Motor neuron (in vitro differentiated cells): ENCODE measurements at regions not wholly inside any gene's neighbourhood (a gene's known extent, or its start where the extent isn't known, plus 50 kb on each side); places are given as distances from the start of the nearest gene placed in this dataset.

Experiments used
- ATAC-seq, 8 experiments: fragments of 200-7000 bp; cut with Tn5 transposase; replicated peaks in 6 of 8; 2 replicates each; pipeline ENCODE4 v1.8.0; 2021; ENCODE audit warnings: mild to moderate bottlenecking in 8 of 8, moderate library complexity in 8 of 8
- H3K27ac ChIP-seq, 2 donors: fragments of 250-450 bp; sonication (Bioruptor Pico); 2 replicates each; pipeline ENCODE4 v1.9.0; 2021; ENCODE audit warnings: antibody characterized with exemption in 2 of 2, mild to moderate bottlenecking in 2 of 2, moderate library complexity in 1 of 2
- H3K4me1 ChIP-seq, 2 donors: fragments of 250-450 bp; sonication (Bioruptor Pico); replicated peaks in 1 of 2; 2 replicates each; pipeline ENCODE4 v1.6.1; 2021; ENCODE audit warnings: antibody characterized with exemption in 2 of 2, mild to moderate bottlenecking in 2 of 2, moderate library complexity in 1 of 2
- H3K4me3 ChIP-seq, 5 donors: fragments of 250-450 bp; sonication (Bioruptor Pico); 2 replicates each; pipeline ENCODE4 v1.9.0; 2021; ENCODE audit warnings: antibody characterized with exemption in 5 of 5, mild to moderate bottlenecking in 5 of 5, moderate library complexity in 4 of 5
- WGBS, 10 experiments: fragments of 450-650 bp; shearing (Covaris generic); methylation state at CpG; one replicate each; pipeline ENCODE4 v1.0.0; 2022; 5-methylcytosine and 5-hydroxymethylcytosine counted together
- in situ Hi-C, 9 experiments: fragments of 400-800 bp; cut with MboI; loops; one replicate each; pipeline ENCODE4 v1.15.0; 2021; ENCODE audit warnings: low sequenced_read_pairs in 9 of 9, low pct_unique_long_range_greater_than_20kb in 2 of 9; ENCODE audit not compliant: unreplicated experiment in 9 of 9

GRCh38 chr10:3944591-3944990 lies 159.6 kb upstream of the KLF6 start:
- in situ Hi-C loops = no loop called here
- no peak for ATAC-seq
- Histone ChIP-seq H3K27ac (no peak overlapping the region), H3K4me1 (peaks cover 5 to 6% of the 10 kb centered on the region in 2 donors), H3K4me3 (no peak overlapping the region)
- WGBS, 10 experiments = 60 to 100% (median 89%) methylated on average over 1 to 2 of the region's 2 CpGs; no CpG with 5 or more reads in 4 of the 10 experiments

- no peak overlapping the region for H3K4me3 ChIP-seq
- in situ Hi-C loops = no loop called here
- H3K27ac ChIP-seq = no peak overlapping the region
- no peak for ATAC-seq
- H3K4me1 ChIP-seq = peaks cover 4 to 5% of the 10 kb centered on the region in 2 donors
- WGBS, 10 experiments = 0 to 100% (median 90%) methylated on average over 1 to 3 of the region's 3 CpGs; no CpG with 5 or more reads in 3 of the 10 experiments
Measured at GRCh38 chr10:3943695-3944257, 158.8 kb upstream of the KLF6 start.

GRCh38 chr10:3942937-3943489 lies 158.0 kb upstream of the KLF6 start:
- H3K4me3 ChIP-seq = no peak overlapping the region
- in situ Hi-C loops = no loop called here
- H3K4me1 ChIP-seq = peaks cover 4 to 5% of the 10 kb centered on the region in 2 donors
- ATAC-seq = peak in 1 of 8 experiments; percentile 46
- WGBS, 10 experiments = 60 to 100% (median 85%) methylated on average over 1 to 6 of the region's 9 CpGs; no CpG with 5 or more reads in 1 of the 10 experiments
- no peak overlapping the region for H3K27ac ChIP-seq

GRCh38 chr10:3941676-3942075 lies 156.7 kb upstream of the KLF6 start:
- in situ Hi-C loops = no loop called here
- no peak overlapping the region for H3K27ac ChIP-seq
- ATAC-seq = no peak
- no peak overlapping the region for H3K4me3 ChIP-seq
- 72 to 97% (median 91%) methylated on average over 1 to 12 of the region's 12 CpGs for WGBS, 10 experiments
- H3K4me1 ChIP-seq = peaks cover 4 to 5% of the 10 kb centered on the region in 2 donors

GRCh38 chr10:3936422-3937040 lies 151.5 kb upstream of the KLF6 start:
- Histone ChIP-seq H3K4me1 (peaks cover 0 to 5% of the 10 kb centered on the region in 2 donors), H3K27ac (no peak overlapping the region), H3K4me3 (no peak overlapping the region)
- 75 to 100% (median 97%) methylated on average over 1 to 5 of the region's 7 CpGs; no CpG with 5 or more reads in 2 of the 10 experiments for WGBS, 10 experiments
- in situ Hi-C loops = no loop called here
- no peak for ATAC-seq

- ATAC-seq = peak in 2 of 8 experiments; percentile 20 to 49
- in situ Hi-C loops = no loop called here
- Histone ChIP-seq H3K4me1 (peaks cover 0 to under 1% of the 10 kb centered on the region in 2 donors), H3K27ac (no peak overlapping the region), H3K4me3 (no peak overlapping the region)
- WGBS, 10 experiments = 3 to 100% (median 92%) methylated on average over 1 to 9 of the region's 9 CpGs
Measured at GRCh38 chr10:3935933-3936359, 150.9 kb upstream of the KLF6 start.

GRCh38 chr10:3935141-3935540 lies 150.1 kb upstream of the KLF6 start:
- Histone ChIP-seq H3K27ac (no peak overlapping the region), H3K4me1 (no peaks in the 10 kb centered on the region), H3K4me3 (no peak overlapping the region)
- 1 to 100% (median 89%) methylated on average over 2 to 11 of the region's 11 CpGs for WGBS, 10 experiments
- peak in 3 of 8 experiments; percentile 47 to 93 (median 89) for ATAC-seq
- in situ Hi-C loops = no loop called here

GRCh38 chr10:3933733-3934132 lies 148.7 kb upstream of the KLF6 start:
- no peaks in the 10 kb centered on the region for H3K4me1 ChIP-seq
- in situ Hi-C loops = no loop called here

GRCh38 chr10:3932597-3933375 lies 147.8 kb upstream of the KLF6 start:
- no peaks in the 10 kb centered on the region for H3K4me1 ChIP-seq
- no peak overlapping the region for H3K4me3 ChIP-seq
- H3K27ac ChIP-seq = no peak overlapping the region
- in situ Hi-C loops = no loop called here
- WGBS, 10 experiments = 80 to 100% (median 95%) methylated on average over 2 to 8 of the region's 15 CpGs
- no peak for ATAC-seq

More at GRCh38 chr10:3933733-3934132, 148.7 kb upstream of the KLF6 start:
- H3K27ac ChIP-seq = no peak overlapping the region
- ATAC-seq = no peak
- no peak overlapping the region for H3K4me3 ChIP-seq
- 83 to 100% (median 94%) methylated on average over 1 to 4 of the region's 4 CpGs; no CpG with 5 or more reads in 1 of the 10 experiments for WGBS, 10 experiments

- no peak for ATAC-seq
- H3K4me3 ChIP-seq = no peak overlapping the region
- 60 to 100% (median 87%) methylated on average over 1 to 6 of the region's 7 CpGs; no CpG with 5 or more reads in 4 of the 10 experiments for WGBS, 10 experiments
- no peak overlapping the region for H3K27ac ChIP-seq
- no peaks in the 10 kb centered on the region for H3K4me1 ChIP-seq
- in situ Hi-C loops = no loop called here
Measured at GRCh38 chr10:3931901-3932300, 146.9 kb upstream of the KLF6 start.

- ATAC-seq = no peak
- in situ Hi-C loops = no loop called here
- Histone ChIP-seq H3K4me3 (no peak overlapping the region), H3K4me1 (no peaks in the 10 kb centered on the region), H3K27ac (no peak overlapping the region)
- WGBS, 10 experiments = 40 to 76% (median 63%) methylated on average over 1 to 4 of the region's 6 CpGs; no CpG with 5 or more reads in 7 of the 10 experiments
Measured at GRCh38 chr10:3931224-3931623, 146.2 kb upstream of the KLF6 start.

GRCh38 chr10:3928569-3928968 lies 143.6 kb upstream of the KLF6 start:
- Histone ChIP-seq H3K27ac (no peak overlapping the region), H3K4me3 (no peak overlapping the region), H3K4me1 (no peaks in the 10 kb centered on the region)
- in situ Hi-C loops = no loop called here
- WGBS, 10 experiments = 80 to 100% (median 95%) methylated on average over 1 to 2 of the region's 2 CpGs; no CpG with 5 or more reads in 3 of the 10 experiments
- no peak for ATAC-seq

GRCh38 chr10:3928078-3928477 lies 143.1 kb upstream of the KLF6 start:
- no peak for ATAC-seq
- Histone ChIP-seq H3K27ac (no peak overlapping the region), H3K4me1 (no peaks in the 10 kb centered on the region), H3K4me3 (no peak overlapping the region)
- WGBS, 10 experiments = 17 to 87% (median 64%) methylated on average over 1 to 3 of the region's 3 CpGs; no CpG with 5 or more reads in 3 of the 10 experiments
- in situ Hi-C loops = no loop called here
